IMR-90 (cell line): ENCODE measurements at regions not wholly inside any gene's neighbourhood (a gene's known extent, or its start where the extent isn't known, plus 50 kb on each side); places are given as distances from the start of the nearest gene placed in this dataset.

ENCODE experiments used
- ATAC-seq: fragments of 200-7000 bp; cut with Tn5 transposase; 2 replicates; pipeline ENCODE4 v1.9.1; 2020; ENCODE audit warnings: low read depth, mild to moderate bottlenecking, moderate library complexity
- BruUV-seq: library from RNA; stranded (reverse); fragments of 400-500 nt; replicated peaks from 2 replicates; lab custom pipeline; 2021; lab: Mats Ljungman, UMichigan
- CTCF ChIA-PET: fragments of 300-600 bp; formaldehyde crosslinking; extraction: SDS; loops from one replicate; lab custom pipeline; 2021; ENCODE audit warnings: antibody characterized with exemption; lab: Yijun Ruan, JAX
- POLR2A ChIA-PET: fragments of 300-600 bp; sonication (Branson Sonifier 250); formaldehyde crosslinking; loops from one replicate; lab custom pipeline; 2022; ENCODE audit warnings: antibody characterized with exemption; ENCODE audit not compliant: unreplicated experiment; lab: Charles Lee
- DNase-seq: peaks from one replicate; pipeline ENCODE4 v3.0.0; 2013
- H2AFZ ChIP-seq: replicated peaks from 2 replicates; pipeline ENCODE3; 2013; ENCODE audit warnings: low read length, mild to moderate bottlenecking; ENCODE audit not compliant: poor library complexity
- H2AK5ac ChIP-seq: 2 replicates; pipeline ENCODE4 v1.6.1; 2013; ENCODE audit warnings: low read depth, low read length, inconsistent platforms
- H2AK9ac ChIP-seq: replicated peaks from 2 replicates; pipeline ENCODE3; 2013; ENCODE audit warnings: mild to moderate bottlenecking, low read depth, low read length, moderate library complexity; ENCODE audit not compliant: poor library complexity
- H2BK120ac ChIP-seq: 2 replicates; pipeline ENCODE4 v1.6.1; 2013; ENCODE audit warnings: low read depth, low read length, inconsistent platforms
- H2BK15ac ChIP-seq: 3 replicates; pipeline ENCODE4 v1.6.1; 2013; ENCODE audit warnings: low read depth, low read length, inconsistent platforms
- H2BK20ac ChIP-seq: 2 replicates; pipeline ENCODE4 v1.6.1; 2013; ENCODE audit warnings: low read depth, mild to moderate bottlenecking, inconsistent platforms, low read length, moderate library complexity
- H2BK5ac ChIP-seq: 2 replicates; pipeline ENCODE4 v1.6.1; 2013; ENCODE audit warnings: mild to moderate bottlenecking, low read depth, low read length, inconsistent platforms; ENCODE audit not compliant: poor library complexity, severe bottlenecking
- H3K14ac ChIP-seq: replicated peaks from 2 replicates; pipeline ENCODE4 v1.6.1; 2013; ENCODE audit warnings: low read depth, low read length, inconsistent platforms
- H3K18ac ChIP-seq: 2 replicates; pipeline ENCODE4 v1.6.1; 2013; ENCODE audit warnings: low read depth, low read length, control low read depth
- H3K23ac ChIP-seq: 2 replicates; pipeline ENCODE4 v1.6.1; 2013; ENCODE audit warnings: low read depth, low read length, inconsistent platforms
- H3K27ac ChIP-seq: 2 replicates; pipeline ENCODE4 v1.5.1; 2013; ENCODE audit warnings: mild to moderate bottlenecking, control low read depth, low read length; ENCODE audit not compliant: insufficient read depth
- H3K27me3 ChIP-seq: 2 replicates; pipeline ENCODE4 v1.6.1; 2013; ENCODE audit warnings: low read length; ENCODE audit not compliant: control insufficient read depth, insufficient read depth
- H3K36me3 ChIP-seq: 2 replicates; pipeline ENCODE4 v1.6.1; 2013; ENCODE audit warnings: low read length, mixed read lengths; ENCODE audit not compliant: control insufficient read depth, insufficient read depth
- H3K4ac ChIP-seq: 2 replicates; pipeline ENCODE4 v1.6.1; 2013; ENCODE audit warnings: low read depth, low read length, inconsistent platforms
- H3K4me1 ChIP-seq: 2 replicates; pipeline ENCODE4 v1.6.1; 2013; ENCODE audit warnings: low read length, mixed read lengths; ENCODE audit not compliant: control insufficient read depth, insufficient read depth
- H3K4me2 ChIP-seq: 2 replicates; pipeline ENCODE4 v1.6.1; 2013; ENCODE audit warnings: low read depth, mild to moderate bottlenecking, control low read depth, low read length, moderate library complexity
- H3K4me3 ChIP-seq: 2 replicates; pipeline ENCODE4 v1.5.1; 2013; ENCODE audit warnings: low read depth, mild to moderate bottlenecking, control low read depth, low read length, moderate library complexity; ENCODE audit not compliant: insufficient read depth
- H3K56ac ChIP-seq: 2 replicates; pipeline ENCODE4 v1.6.1; 2013; ENCODE audit warnings: low read length, inconsistent platforms; ENCODE audit not compliant: insufficient read depth; ENCODE audit errors: extremely low read depth
- H3K79me1 ChIP-seq, 2 experiments: 2 replicates each; pipeline ENCODE4 v1.6.1; 2013; ENCODE audit warnings: low read length in 2 of 2, inconsistent platforms in 1 of 2, low read depth in 1 of 2
- H3K9ac ChIP-seq: 2 replicates; pipeline ENCODE4 v1.6.1; 2013; ENCODE audit warnings: low read depth, low read length, control low read depth
- H3K9me1 ChIP-seq: 2 replicates; pipeline ENCODE4 v1.6.1; 2013; ENCODE audit warnings: low read length, inconsistent platforms; ENCODE audit not compliant: insufficient read depth
- H3K9me3 ChIP-seq: 2 replicates; pipeline ENCODE4 v1.6.1; 2013; ENCODE audit warnings: low read length; ENCODE audit not compliant: control insufficient read depth, insufficient read depth
- H4K20me1 ChIP-seq: 2 replicates; pipeline ENCODE4 v1.6.1; 2013; ENCODE audit warnings: low read length, inconsistent platforms; ENCODE audit not compliant: insufficient read depth
- H4K5ac ChIP-seq: 2 replicates; pipeline ENCODE4 v1.6.1; 2013; ENCODE audit warnings: mild to moderate bottlenecking, low read depth, low read length, control low read depth
- H4K8ac ChIP-seq, 2 experiments: 2 replicates each; pipeline ENCODE4 v1.6.1; 2013; ENCODE audit warnings: low read depth in 2 of 2, low read length in 2 of 2, control low read depth in 1 of 2, inconsistent platforms in 1 of 2
- H4K91ac ChIP-seq: 2 replicates; pipeline ENCODE4 v1.6.1; 2013; ENCODE audit warnings: low read depth, low read length, inconsistent platforms; ENCODE audit not compliant: insufficient read depth
- BHLHE40 ChIP-seq: fragments of 150-350 bp; IDR thresholded peaks from 2 replicates; pipeline ENCODE4 v1.6.1; 2016; ENCODE audit warnings: mild to moderate bottlenecking, low read depth, low read length
- CEBPB ChIP-seq: IDR thresholded peaks from 2 replicates; pipeline ENCODE4 v1.6.1; 2012; ENCODE audit warnings: low read depth, low read length, improper control_type of control experiment
- CHD1 ChIP-seq: IDR thresholded peaks from 2 replicates; pipeline ENCODE4 v1.6.1; 2012; ENCODE audit warnings: low read depth, low read length, improper control_type of control experiment
- MAFK ChIP-seq: IDR thresholded peaks from 2 replicates; pipeline ENCODE4 v1.6.1; 2012; ENCODE audit warnings: low read depth, low read length, improper control_type of control experiment
- NFE2L2 ChIP-seq: fragments of 150-350 bp; IDR thresholded peaks from 2 replicates; pipeline ENCODE4 v1.6.1; 2016; ENCODE audit warnings: low read depth, mild to moderate bottlenecking, low read length
- RCOR1 ChIP-seq: IDR thresholded peaks from 2 replicates; pipeline ENCODE4 v1.6.1; 2012; ENCODE audit warnings: mild to moderate bottlenecking, low read length, improper control_type of control experiment; ENCODE audit not compliant: insufficient replicate concordance
- SMC3 ChIP-seq: fragments of 150-350 bp; IDR thresholded peaks from 2 replicates; pipeline ENCODE4 v1.6.1; 2016; ENCODE audit warnings: low read depth, mild to moderate bottlenecking, antibody characterized with exemption, low read length, moderate library complexity
- WGBS, 2 experiments: methylation state at CpG; one replicate each; pipeline versions ENCODE4 v1.1.5 to v1.1.7; 2013; ENCODE audit warnings: missing lambda C conversion rate in 2 of 2; ENCODE audit not compliant: insufficient read length in 1 of 2; ENCODE audit errors: extremely low coverage in 2 of 2; 5-methylcytosine and 5-hydroxymethylcytosine counted together
- dilution Hi-C: fragments of 300-500 bp; cut with HindIII; formaldehyde crosslinking; loops from one replicate; pipeline ENCODE4 v1.14.3; 2018; ENCODE audit warnings: low sequenced_read_pairs; ENCODE audit not compliant: unreplicated experiment
- in situ Hi-C: fragments of 300-500 bp; cut with MboI; formaldehyde crosslinking; loops from 3 replicates; pipeline ENCODE4 v1.14.3; 2019; ENCODE audit warnings: low sequenced_read_pairs, inconsistent platforms, mixed read lengths
- intact Hi-C: fragments of 100-400 bp; cut with micrococcal nuclease; formaldehyde crosslinking; loops from 2 replicates; pipeline ENCODE4 v1.10.0; 2022
- TF ChIP-seq, protein P1 (sequence below): fragments of 150-350 bp; IDR thresholded peaks from 2 replicates; pipeline ENCODE4 v1.6.1; 2017; ENCODE audit warnings: mild to moderate bottlenecking, antibody characterized with exemption, low read length, low read depth
- TF ChIP-seq, protein P2 (sequence below): conservative IDR thresholded peaks from 2 replicates; pipeline ENCODE4 v1.5.1; 2012; ENCODE audit warnings: mild to moderate bottlenecking, low read depth, low read length, improper control_type of control experiment
- TF ChIP-seq, protein P3 (sequence below): fragments of 150-350 bp; IDR thresholded peaks from 2 replicates; pipeline ENCODE4 v1.6.1; 2016; ENCODE audit warnings: low read depth, mild to moderate bottlenecking, low read length, moderate library complexity, borderline replicate concordance

DNA sequence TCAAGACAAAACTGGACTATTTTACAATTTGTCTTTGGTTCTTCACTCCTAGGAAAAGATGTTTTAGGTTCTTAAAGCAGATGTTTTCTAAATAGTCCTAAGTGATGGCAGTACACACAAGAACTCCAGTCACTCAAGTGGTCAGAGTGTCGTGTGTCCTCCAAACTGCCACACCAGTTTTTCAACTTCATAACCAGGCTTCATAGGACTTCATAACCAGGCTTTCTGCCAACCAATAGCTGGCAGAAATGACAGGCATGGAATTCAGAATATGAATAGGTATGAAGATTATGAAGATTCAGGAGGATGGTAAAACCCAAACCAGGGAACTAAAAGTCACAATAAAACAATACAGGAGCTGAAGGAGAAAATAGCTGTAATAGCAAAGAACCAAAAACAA lies 721.2 kb upstream of the SEMA3D start:
- H4K91ac ChIP-seq, result no peak overlapping the region
- no peak overlapping the region for H2BK20ac ChIP-seq
- ChIA-PET POLR2A (no interaction called here), CTCF (no interaction called here)
- H3K79me1 ChIP-seq, result no peaks in the 10 kb centered on the region
- no peaks in the 10 kb centered on the region for H3K4me1 ChIP-seq
- DNase-seq (no peak), ATAC-seq (no peak)
- no peak overlapping the region for H4K8ac ChIP-seq
- no peaks in the 10 kb centered on the region for H3K9me3 ChIP-seq
- no peak overlapping the region for H2BK15ac ChIP-seq
- H3K56ac ChIP-seq, result no peak overlapping the region
- H3K9ac ChIP-seq, result no peak overlapping the region
- H3K14ac ChIP-seq, result no peak overlapping the region
- no peak overlapping the region for H2BK5ac ChIP-seq
- no peak overlapping the region for H2AK9ac ChIP-seq
- WGBS, 2 experiments, result no CpG with 5 or more reads among the region's 1 CpG
- no peak overlapping the region for H3K4me3 ChIP-seq
- BruUV-seq, result no TSS peak
- no peak overlapping the region for H2AFZ ChIP-seq
- TF ChIP-seq CHD1, result no peak
- TF ChIP-seq, protein P1, sequence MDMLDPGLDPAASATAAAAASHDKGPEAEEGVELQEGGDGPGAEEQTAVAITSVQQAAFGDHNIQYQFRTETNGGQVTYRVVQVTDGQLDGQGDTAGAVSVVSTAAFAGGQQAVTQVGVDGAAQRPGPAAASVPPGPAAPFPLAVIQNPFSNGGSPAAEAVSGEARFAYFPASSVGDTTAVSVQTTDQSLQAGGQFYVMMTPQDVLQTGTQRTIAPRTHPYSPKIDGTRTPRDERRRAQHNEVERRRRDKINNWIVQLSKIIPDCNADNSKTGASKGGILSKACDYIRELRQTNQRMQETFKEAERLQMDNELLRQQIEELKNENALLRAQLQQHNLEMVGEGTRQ, result no peak
- TF ChIP-seq, protein P2, sequence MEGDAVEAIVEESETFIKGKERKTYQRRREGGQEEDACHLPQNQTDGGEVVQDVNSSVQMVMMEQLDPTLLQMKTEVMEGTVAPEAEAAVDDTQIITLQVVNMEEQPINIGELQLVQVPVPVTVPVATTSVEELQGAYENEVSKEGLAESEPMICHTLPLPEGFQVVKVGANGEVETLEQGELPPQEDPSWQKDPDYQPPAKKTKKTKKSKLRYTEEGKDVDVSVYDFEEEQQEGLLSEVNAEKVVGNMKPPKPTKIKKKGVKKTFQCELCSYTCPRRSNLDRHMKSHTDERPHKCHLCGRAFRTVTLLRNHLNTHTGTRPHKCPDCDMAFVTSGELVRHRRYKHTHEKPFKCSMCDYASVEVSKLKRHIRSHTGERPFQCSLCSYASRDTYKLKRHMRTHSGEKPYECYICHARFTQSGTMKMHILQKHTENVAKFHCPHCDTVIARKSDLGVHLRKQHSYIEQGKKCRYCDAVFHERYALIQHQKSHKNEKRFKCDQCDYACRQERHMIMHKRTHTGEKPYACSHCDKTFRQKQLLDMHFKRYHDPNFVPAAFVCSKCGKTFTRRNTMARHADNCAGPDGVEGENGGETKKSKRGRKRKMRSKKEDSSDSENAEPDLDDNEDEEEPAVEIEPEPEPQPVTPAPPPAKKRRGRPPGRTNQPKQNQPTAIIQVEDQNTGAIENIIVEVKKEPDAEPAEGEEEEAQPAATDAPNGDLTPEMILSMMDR, result no peak
- TF ChIP-seq BHLHE40, result no peak
- TF ChIP-seq MAFK, result no peak
- no peak for TF ChIP-seq CEBPB
- TF ChIP-seq SMC3, result no peak
- TF ChIP-seq, protein P3, sequence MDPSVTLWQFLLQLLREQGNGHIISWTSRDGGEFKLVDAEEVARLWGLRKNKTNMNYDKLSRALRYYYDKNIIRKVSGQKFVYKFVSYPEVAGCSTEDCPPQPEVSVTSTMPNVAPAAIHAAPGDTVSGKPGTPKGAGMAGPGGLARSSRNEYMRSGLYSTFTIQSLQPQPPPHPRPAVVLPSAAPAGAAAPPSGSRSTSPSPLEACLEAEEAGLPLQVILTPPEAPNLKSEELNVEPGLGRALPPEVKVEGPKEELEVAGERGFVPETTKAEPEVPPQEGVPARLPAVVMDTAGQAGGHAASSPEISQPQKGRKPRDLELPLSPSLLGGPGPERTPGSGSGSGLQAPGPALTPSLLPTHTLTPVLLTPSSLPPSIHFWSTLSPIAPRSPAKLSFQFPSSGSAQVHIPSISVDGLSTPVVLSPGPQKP, result no peak
- TF ChIP-seq NFE2L2, result no peak
- TF ChIP-seq RCOR1, result no peak
- H3K23ac ChIP-seq, result no peak overlapping the region
- no peak overlapping the region for H4K5ac ChIP-seq
- H3K27me3 ChIP-seq, result no peaks in the 10 kb centered on the region
- H2AK5ac ChIP-seq, result no peak overlapping the region
- dilution Hi-C loops, result no loop called here
- intact Hi-C loops, result no loop called here
- no peak overlapping the region for H2BK120ac ChIP-seq
- no peaks in the 10 kb centered on the region for H4K20me1 ChIP-seq
- no peak overlapping the region for H3K4me2 ChIP-seq
- H3K4ac ChIP-seq, result no peak overlapping the region
- in situ Hi-C loops, result no loop called here
- no peaks in the 10 kb centered on the region for H3K9me1 ChIP-seq
- H3K27ac ChIP-seq, result no peak overlapping the region
- H3K36me3 ChIP-seq, result no peaks in the 10 kb centered on the region
- H3K18ac ChIP-seq, result no peak overlapping the region
